Epithelial cell of esophagus (primary cell): ENCODE measurements at regions not wholly inside any gene's neighbourhood (a gene's known extent, or its start where the extent isn't known, plus 50 kb on each side); places are given as distances from the start of the nearest gene placed in this dataset.

Experiments
- DNase-seq: peaks from one replicate; pipeline ENCODE4 v3.0.0; 2010; ENCODE audit warnings: low read depth
- H3K4me3 ChIP-seq: 2 replicates; pipeline ENCODE4 v1.5.1; 2011; ENCODE audit warnings: mild to moderate bottlenecking, low read length, control low read depth
- TF ChIP-seq, protein P1 (sequence below): IDR thresholded peaks from 2 replicates; pipeline ENCODE4 v1.5.1; 2011; ENCODE audit warnings: low read depth, mild to moderate bottlenecking, low read length, control low read depth, inconsistent platforms; ENCODE audit not compliant: insufficient read depth; ENCODE audit errors: missing control alignments

DNA sequence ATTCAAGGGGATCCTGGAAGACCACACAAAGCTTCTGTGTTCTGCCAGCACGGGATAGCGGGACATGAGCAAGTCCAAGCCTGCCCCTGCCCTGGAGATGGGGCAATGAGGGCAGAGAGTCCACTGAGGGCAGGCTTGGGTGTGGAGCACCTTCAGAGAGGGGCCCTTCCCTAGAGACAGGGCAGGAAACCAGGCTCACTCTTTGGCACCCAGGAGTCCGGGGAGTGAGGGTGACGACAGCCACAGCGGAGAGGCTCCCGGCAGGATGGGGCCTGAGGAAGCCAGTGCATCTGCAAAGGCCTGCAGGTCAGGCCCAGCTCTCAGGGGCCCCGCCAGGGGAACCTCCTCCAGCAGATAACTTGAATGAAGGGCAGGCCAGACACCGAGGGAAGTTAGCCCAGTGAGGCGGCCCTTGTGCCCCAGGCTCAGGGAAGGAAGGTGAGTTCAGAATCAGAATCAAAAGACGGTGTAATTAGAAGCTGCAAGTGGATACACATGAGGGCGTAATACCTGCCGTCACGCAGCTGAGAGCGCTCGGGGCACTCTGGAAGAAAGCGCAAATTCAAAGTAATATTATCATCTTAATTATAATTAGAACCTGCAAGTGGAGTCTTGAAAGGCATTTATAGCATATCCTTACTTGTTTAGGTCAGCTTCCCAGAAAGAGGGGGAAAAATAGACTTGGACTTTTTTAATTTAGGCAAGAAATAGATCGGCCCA lies 142.6 kb upstream of the LGALSL start:
- peak; percentile 83 for DNase-seq
- TF ChIP-seq, protein P1, sequence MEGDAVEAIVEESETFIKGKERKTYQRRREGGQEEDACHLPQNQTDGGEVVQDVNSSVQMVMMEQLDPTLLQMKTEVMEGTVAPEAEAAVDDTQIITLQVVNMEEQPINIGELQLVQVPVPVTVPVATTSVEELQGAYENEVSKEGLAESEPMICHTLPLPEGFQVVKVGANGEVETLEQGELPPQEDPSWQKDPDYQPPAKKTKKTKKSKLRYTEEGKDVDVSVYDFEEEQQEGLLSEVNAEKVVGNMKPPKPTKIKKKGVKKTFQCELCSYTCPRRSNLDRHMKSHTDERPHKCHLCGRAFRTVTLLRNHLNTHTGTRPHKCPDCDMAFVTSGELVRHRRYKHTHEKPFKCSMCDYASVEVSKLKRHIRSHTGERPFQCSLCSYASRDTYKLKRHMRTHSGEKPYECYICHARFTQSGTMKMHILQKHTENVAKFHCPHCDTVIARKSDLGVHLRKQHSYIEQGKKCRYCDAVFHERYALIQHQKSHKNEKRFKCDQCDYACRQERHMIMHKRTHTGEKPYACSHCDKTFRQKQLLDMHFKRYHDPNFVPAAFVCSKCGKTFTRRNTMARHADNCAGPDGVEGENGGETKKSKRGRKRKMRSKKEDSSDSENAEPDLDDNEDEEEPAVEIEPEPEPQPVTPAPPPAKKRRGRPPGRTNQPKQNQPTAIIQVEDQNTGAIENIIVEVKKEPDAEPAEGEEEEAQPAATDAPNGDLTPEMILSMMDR, result peak; percentile 21
- H3K4me3 ChIP-seq, result no peak overlapping the region

DNA sequence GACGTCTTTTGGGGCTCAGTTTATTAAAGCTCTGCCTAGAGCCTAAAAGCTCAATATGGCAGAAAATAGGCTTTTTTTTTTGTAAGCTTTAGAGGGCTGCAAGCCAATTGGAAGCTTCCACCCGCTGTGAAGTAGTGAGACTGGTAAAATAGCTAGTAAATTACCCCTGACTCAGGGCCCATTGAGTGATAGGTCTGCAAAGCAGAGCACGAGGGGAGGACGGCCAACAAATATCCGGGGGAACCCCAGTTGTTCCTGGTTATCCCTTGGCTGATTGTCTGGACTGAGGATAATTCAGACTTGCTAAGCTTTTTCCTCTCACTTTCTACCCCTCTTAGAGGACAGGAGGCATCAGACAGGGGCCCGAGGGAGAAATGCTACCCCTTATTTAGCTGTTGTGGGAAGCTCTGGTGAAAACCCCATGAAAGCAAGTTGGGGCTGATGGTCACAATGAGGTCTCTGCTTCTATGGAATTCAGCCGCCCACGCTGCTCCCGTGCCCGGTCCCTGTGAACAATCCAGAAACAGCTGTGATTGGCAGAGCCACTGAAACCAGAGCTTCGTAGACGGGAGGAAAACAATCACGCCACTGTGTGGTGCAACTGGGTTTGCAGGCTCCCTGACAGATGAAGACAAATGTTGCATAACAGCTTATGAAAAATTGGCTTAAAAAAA lies 141.9 kb upstream of the LGALSL start:
- DNase-seq, result peak; percentile 99
- H3K4me3 ChIP-seq, result no peak overlapping the region
- TF ChIP-seq, protein P1, result peak; percentile 75

DNA sequence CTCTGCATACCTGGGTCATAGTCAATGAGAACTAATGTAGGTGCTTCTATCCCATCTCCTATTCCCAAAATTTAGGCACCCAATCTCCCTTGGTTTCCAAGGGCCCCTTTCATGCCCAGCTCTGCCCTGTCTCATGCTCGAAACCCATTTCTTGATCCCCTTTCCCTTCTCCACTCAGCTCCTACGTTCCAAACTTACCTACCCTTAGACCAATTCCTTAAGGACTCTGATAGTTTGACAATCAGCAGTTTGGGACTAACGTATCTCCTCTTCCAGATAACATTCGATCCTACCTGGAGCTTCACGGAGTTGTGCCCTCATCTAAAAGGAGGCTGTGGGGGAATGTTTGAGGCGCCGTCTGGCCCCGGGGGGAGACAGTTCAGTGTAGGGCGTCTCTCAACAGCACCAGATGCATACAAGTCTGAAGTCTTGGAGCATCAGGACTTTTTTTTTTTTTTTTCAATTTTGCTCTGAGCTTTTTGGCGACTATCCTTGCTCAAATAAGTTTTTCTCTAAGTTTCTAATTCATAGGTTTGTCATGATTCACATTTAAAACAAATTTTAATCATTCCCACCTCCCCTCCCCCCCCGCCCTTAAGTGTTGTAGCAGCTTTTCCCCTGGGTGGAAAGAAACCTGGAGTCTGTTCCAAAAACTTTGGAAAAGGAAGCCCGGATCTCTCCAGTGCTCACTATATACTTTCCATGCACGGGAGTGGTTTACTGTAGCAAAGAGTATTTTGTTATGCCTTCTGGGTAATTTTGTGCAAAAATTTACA lies 141.2 kb upstream of the LGALSL start:
- TF ChIP-seq, protein P1, result no peak
- no peak for DNase-seq

DNA sequence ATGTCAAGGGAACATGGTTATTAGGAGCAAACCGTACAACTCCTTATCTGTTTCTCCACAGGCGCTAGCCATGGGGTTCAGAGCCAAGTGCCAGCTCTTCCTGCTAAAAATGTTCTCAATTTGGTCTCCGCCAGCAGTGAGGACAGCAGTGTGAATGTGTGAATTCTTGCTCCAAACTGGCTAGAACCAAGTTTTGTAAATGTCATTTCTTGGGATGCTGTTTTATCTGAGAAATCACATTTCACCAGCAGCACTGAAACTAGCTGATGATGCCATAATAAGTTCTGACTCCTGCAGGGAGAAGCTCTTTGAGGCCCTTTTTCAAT lies 140.6 kb upstream of the LGALSL start:
- DNase-seq, result no peak
- TF ChIP-seq, protein P1, result no peak

More for the DNA sequence above, 141.2 kb upstream of the LGALSL start:
- H3K4me3 ChIP-seq, result no peak overlapping the region

DNA sequence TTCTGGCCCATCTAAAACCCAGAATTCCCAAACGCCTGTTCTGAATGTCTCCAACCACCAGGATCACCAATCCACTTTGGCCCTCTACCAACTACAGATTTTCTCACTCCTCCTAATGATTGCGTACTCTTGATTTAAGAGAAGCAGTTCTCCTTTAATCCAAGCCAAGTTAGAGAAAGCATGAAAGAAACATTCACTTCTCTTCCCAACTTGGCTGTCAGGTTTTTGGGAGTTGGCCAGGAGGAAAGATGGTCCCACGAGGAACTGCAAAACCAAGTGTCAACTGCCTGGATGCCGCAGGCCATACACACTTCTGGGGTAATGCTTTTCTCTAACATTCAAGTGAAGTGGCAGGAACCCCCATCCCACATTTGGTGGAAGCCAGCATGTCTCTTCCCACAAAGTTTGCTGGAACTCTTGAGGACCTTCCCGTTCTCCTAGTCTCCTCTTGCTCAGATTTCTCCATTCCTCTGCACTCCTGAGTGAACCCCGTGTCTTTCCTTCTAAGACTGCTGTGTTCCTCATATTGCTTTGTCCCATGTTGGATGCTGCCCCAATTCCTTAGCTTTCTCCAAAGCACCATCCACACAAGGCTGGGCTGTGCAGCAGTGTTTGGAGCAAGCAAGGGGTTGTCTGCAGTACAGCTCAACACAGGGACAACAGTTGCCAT lies 138.5 kb upstream of the LGALSL start:
- TF ChIP-seq, protein P1, result no peak
- H3K4me3 ChIP-seq, result no peak overlapping the region
- DNase-seq, result no peak

More for the DNA sequence above, 140.6 kb upstream of the LGALSL start:
- no peak overlapping the region for H3K4me3 ChIP-seq

DNA sequence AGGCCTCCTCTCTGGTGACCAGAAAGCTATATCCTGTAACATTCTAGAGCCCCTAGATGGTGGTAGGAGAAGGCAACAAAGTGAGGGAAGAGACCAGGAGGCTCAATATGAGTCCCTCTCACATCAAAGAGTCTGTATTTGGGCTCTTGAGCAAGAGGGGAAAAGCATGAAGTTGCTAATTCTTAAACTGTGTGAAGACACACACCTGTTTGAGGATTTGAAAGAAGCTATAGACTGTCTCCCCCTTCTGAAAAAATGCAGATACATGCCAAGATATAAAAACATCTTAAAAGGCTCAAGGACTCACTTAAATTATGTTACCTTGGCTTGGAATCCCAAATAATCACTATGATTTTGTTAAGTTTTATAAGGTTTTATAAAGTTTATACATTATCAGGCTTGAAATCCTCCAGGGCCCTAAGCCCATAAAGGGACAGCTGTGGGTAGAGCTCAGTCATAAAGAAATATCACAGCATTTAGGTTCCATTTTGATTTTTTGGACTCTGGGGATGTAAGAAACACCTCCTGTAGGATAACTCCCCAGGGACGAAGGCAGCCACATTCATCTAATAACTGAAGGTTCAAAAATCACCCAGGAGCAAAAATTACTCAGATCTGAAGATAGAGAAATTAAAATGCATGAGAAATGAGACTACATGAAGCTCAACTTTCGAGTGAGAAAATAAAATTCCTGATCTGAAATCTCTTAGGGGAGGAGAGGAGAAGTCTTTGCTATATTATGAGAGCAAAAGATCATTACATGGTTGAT lies 136.1 kb upstream of the LGALSL start:
- H3K4me3 ChIP-seq, result no peak overlapping the region
- TF ChIP-seq, protein P1, result no peak
- DNase-seq, result no peak
